Colonic mucosa (tissue), 4 donors: ENCODE measurements at regions not wholly inside any gene's neighbourhood (a gene's known extent, or its start where the extent isn't known, plus 50 kb on each side); places are given as distances from the start of the nearest gene placed in this dataset.

Experiments used
- DNase-seq: peaks from one replicate; pipeline ENCODE4 v3.0.0-alpha.2; 2020
- H3K27ac ChIP-seq: fragments of 200-600 bp; one replicate; pipeline ENCODE4 v1.8.0; 2021
- H3K27me3 ChIP-seq: fragments of 200-600 bp; one replicate; pipeline ENCODE4 v1.8.0; 2021
- H3K36me3 ChIP-seq: fragments of 200-600 bp; one replicate; pipeline ENCODE4 v1.8.0; 2021
- H3K4me1 ChIP-seq: fragments of 200-600 bp; one replicate; pipeline ENCODE4 v1.8.0; 2021; ENCODE audit warnings: mild to moderate bottlenecking
- H3K4me3 ChIP-seq: fragments of 200-600 bp; one replicate; pipeline ENCODE4 v1.8.0; 2021
- H3K9ac ChIP-seq, 2 donors: one replicate each; pipeline ENCODE4 v1.7.0; 2013; ENCODE audit warnings: control low read depth in 2 of 2, low read depth in 2 of 2, low read length in 2 of 2
- H3K9me3 ChIP-seq: fragments of 200-600 bp; one replicate; pipeline ENCODE4 v1.8.0; 2021
- CTCF ChIP-seq: fragments of 200-600 bp; IDR thresholded peaks from one replicate; pipeline ENCODE4 v1.8.0; 2022; ENCODE audit warnings: antibody characterized with exemption, mild to moderate bottlenecking
- intact Hi-C: fragments of 100-400 bp; cut with DNase I; formaldehyde crosslinking; loops from one replicate; pipeline ENCODE4 v1.14.1; 2022
- donor health status: healthy.
- donor health status: DM: no; HTN: no; CAD: no.
- donor health status: DM: no; HTN: no; CAD: no.

GRCh38 chr16:66164581-66165247 lies 201.8 kb upstream of the CDH5 start:
- Histone ChIP-seq H3K36me3 (no peaks in the 10 kb centered on the region), H3K27ac (no peak overlapping the region), H3K9me3 (no peaks in the 10 kb centered on the region), H3K4me3 (no peak overlapping the region), H3K9ac (no peak overlapping the region), H3K27me3 (no peaks in the 10 kb centered on the region), H3K4me1 (no peaks in the 10 kb centered on the region)
- no peak for DNase-seq
- TF ChIP-seq CTCF, result no peak
- intact Hi-C loops, result no loop called here

- no peaks in the 10 kb centered on the region for H3K9me3 ChIP-seq
- no peak for DNase-seq
- H3K36me3 ChIP-seq, result no peaks in the 10 kb centered on the region
- no peak overlapping the region for H3K4me3 ChIP-seq
- intact Hi-C loops, result no loop called here
- no peaks in the 10 kb centered on the region for H3K4me1 ChIP-seq
- H3K27ac ChIP-seq, result no peak overlapping the region
- no peaks in the 10 kb centered on the region for H3K27me3 ChIP-seq
- no peak for TF ChIP-seq CTCF
- H3K9ac ChIP-seq, result no peak overlapping the region
Measured at GRCh38 chr16:66162821-66163220, 203.7 kb upstream of the CDH5 start.

- H3K9ac ChIP-seq, result no peak overlapping the region
- H3K27me3 ChIP-seq, result no peaks in the 10 kb centered on the region
- H3K36me3 ChIP-seq, result no peaks in the 10 kb centered on the region
- TF ChIP-seq CTCF, result no peak
- intact Hi-C loops, result no loop called here
- no peak overlapping the region for H3K27ac ChIP-seq
- no peaks in the 10 kb centered on the region for H3K4me1 ChIP-seq
- no peaks in the 10 kb centered on the region for H3K9me3 ChIP-seq
- H3K4me3 ChIP-seq, result no peak overlapping the region
- no peak for DNase-seq
Measured at GRCh38 chr16:66161942-66162341, 204.5 kb upstream of the CDH5 start.

GRCh38 chr16:66161269-66161668 lies 205.2 kb upstream of the CDH5 start:
- no peaks in the 10 kb centered on the region for H3K27me3 ChIP-seq
- H3K36me3 ChIP-seq, result no peaks in the 10 kb centered on the region
- H3K4me1 ChIP-seq, result no peaks in the 10 kb centered on the region
- no peak overlapping the region for H3K9ac ChIP-seq
- no peak overlapping the region for H3K27ac ChIP-seq
- intact Hi-C loops, result no loop called here
- no peaks in the 10 kb centered on the region for H3K9me3 ChIP-seq
- no peak overlapping the region for H3K4me3 ChIP-seq
- DNase-seq, result no peak
- no peak for TF ChIP-seq CTCF

GRCh38 chr16:66159987-66160386 lies 206.5 kb upstream of the CDH5 start:
- Histone ChIP-seq H3K27me3 (no peaks in the 10 kb centered on the region), H3K4me1 (no peaks in the 10 kb centered on the region), H3K36me3 (no peaks in the 10 kb centered on the region), H3K4me3 (no peak overlapping the region), H3K9me3 (no peaks in the 10 kb centered on the region), H3K27ac (no peak overlapping the region), H3K9ac (no peak overlapping the region)
- no peak for TF ChIP-seq CTCF
- DNase-seq, result no peak
- intact Hi-C loops, result no loop called here
